A549 (cell line): ENCODE measurements at regions not wholly inside any gene's neighbourhood (a gene's known extent, or its start where the extent isn't known, plus 50 kb on each side); places are given as distances from the start of the nearest gene placed in this dataset.

ENCODE experiments used
- ATAC-seq, 2 experiments: fragments of 200-7000 bp in 1 of 2; fragments of >200 bp in 1 of 2; cut with Nextera tagmentation in 1 of 2; cut with Tn5 transposase in 1 of 2; 3 replicates each; pipeline versions ENCODE4 v1.8.0 to v1.9.1; 2018 to 2020; ENCODE audit warnings: mild to moderate bottlenecking in 1 of 2, moderate library complexity in 1 of 2
- CTCF ChIA-PET: fragments of 300-600 bp; sonication (Branson Sonifier 250); formaldehyde crosslinking; extraction: SDS; loops from one replicate; lab custom pipeline; 2021; ENCODE audit warnings: antibody characterized with exemption, inconsistent platforms; lab: Yijun Ruan, JAX
- POLR2A ChIA-PET: fragments of 350-600 bp; formaldehyde crosslinking; extraction: SDS; loops from one replicate; lab custom pipeline; 2021; ENCODE audit warnings: antibody characterized with exemption, inconsistent platforms; lab: Yijun Ruan, JAX
- DNase-seq, 2 experiments: peaks; one replicate each; pipeline versions ENCODE4 v3.0.0 to v3.0.0-alpha.2; 2011 to 2016; ENCODE audit warnings: low read depth in 1 of 2, low spot score in 1 of 2
- FAIRE-seq: peaks from 2 replicates; lab custom pipeline; 2011; peaks lifted over from hg19 to GRCh38; lab: Jason Lieb, UNC
- H3K27ac ChIP-seq, 2 experiments: fragments of >200 bp; sonication (Bioruptor Twin); formaldehyde crosslinking; 3 replicates each; pipeline ENCODE4 v1.5.1; 2016 to 2017
- H3K4me1 ChIP-seq: fragments of >200 bp; sonication (Bioruptor Twin); formaldehyde crosslinking; 3 replicates; pipeline ENCODE4 v1.6.1; 2016
- H3K4me2 ChIP-seq: fragments of >200 bp; sonication (Bioruptor Twin); formaldehyde crosslinking; 3 replicates; pipeline ENCODE4 v1.6.1; 2016
- H3K4me3 ChIP-seq: fragments of >200 bp; sonication (Bioruptor Twin); formaldehyde crosslinking; 3 replicates; pipeline ENCODE4 v1.5.1; 2016
- H3K9me3 ChIP-seq: fragments of >200 bp; sonication (Bioruptor Twin); formaldehyde crosslinking; 3 replicates; pipeline ENCODE4 v1.6.1; 2016
- CBX2 ChIP-seq: fragments of 200-600 bp; sonication (generic); IDR thresholded peaks from 2 replicates; pipeline ENCODE4 v1.6.1; 2016; ENCODE audit warnings: low read depth, mild to moderate bottlenecking, borderline replicate concordance
- EHF ChIP-seq: fragments of 250-450 bp; sonication (Bioruptor Pico); IDR thresholded peaks from 2 replicates; pipeline ENCODE4 v1.5.0; 2020; ENCODE audit warnings: mild to moderate bottlenecking
- EHMT2 ChIP-seq: fragments of 200-600 bp; sonication (generic); IDR thresholded peaks from 2 replicates; pipeline ENCODE4 v1.6.1; 2016; ENCODE audit warnings: antibody characterized with exemption, low read depth, mild to moderate bottlenecking, moderate library complexity
- HEYL ChIP-seq: fragments of 250-450 bp; sonication (Bioruptor Pico); IDR thresholded peaks from 2 replicates; pipeline ENCODE4 v1.8.0; 2021; ENCODE audit warnings: mild to moderate bottlenecking, moderate library complexity
- HOXB13 ChIP-seq: fragments of 250-450 bp; sonication (Bioruptor Pico); IDR thresholded peaks from 2 replicates; pipeline ENCODE4 v1.5.0; 2020; ENCODE audit warnings: low read depth, mild to moderate bottlenecking, moderate library complexity
- HOXB5 ChIP-seq: fragments of 250-450 bp; sonication (Bioruptor Pico); IDR thresholded peaks from 2 replicates; pipeline ENCODE4 v1.5.0; 2020; ENCODE audit warnings: mild to moderate bottlenecking, moderate library complexity
- KDM1A ChIP-seq: fragments of 200-600 bp; sonication (generic); IDR thresholded peaks from 2 replicates; pipeline ENCODE4 v1.6.1; 2016; ENCODE audit warnings: low read depth, mild to moderate bottlenecking
- MAZ ChIP-seq: fragments of 150-350 bp; IDR thresholded peaks from 2 replicates; pipeline ENCODE4 v1.6.1; 2014; ENCODE audit warnings: antibody characterized with exemption, low read depth, low read length, borderline replicate concordance
- PHF8 ChIP-seq: fragments of 200-600 bp; sonication (generic); IDR thresholded peaks from 2 replicates; pipeline ENCODE4 v1.6.1; 2016; ENCODE audit warnings: low read depth, mild to moderate bottlenecking, antibody characterized with exemption, moderate library complexity, borderline replicate concordance
- RAD21 ChIP-seq, 2 experiments: fragments of >200 bp in 1 of 2; sonication (Bioruptor Twin) in 1 of 2; formaldehyde crosslinking in 1 of 2; IDR thresholded peaks in 1 of 2; conservative IDR thresholded peaks in 1 of 2; 2 replicates in 1 of 2; 3 replicates in 1 of 2; pipeline ENCODE4 v1.6.1; 2012 to 2018; ENCODE audit warnings: inconsistent platforms in 1 of 2
- RARB ChIP-seq: fragments of 250-450 bp; sonication (Bioruptor Pico); IDR thresholded peaks from 2 replicates; pipeline ENCODE4 v1.8.0; 2021; ENCODE audit warnings: mild to moderate bottlenecking, moderate library complexity
- RCOR1 ChIP-seq: fragments of 150-350 bp; IDR thresholded peaks from 2 replicates; pipeline ENCODE4 v1.6.1; 2014; ENCODE audit warnings: antibody characterized with exemption, low read length, low read depth
- RNF2 ChIP-seq: fragments of 200-600 bp; sonication (generic); IDR thresholded peaks from 2 replicates; pipeline ENCODE4 v1.6.1; 2016; ENCODE audit warnings: low read depth, mild to moderate bottlenecking, antibody characterized with exemption, moderate library complexity, borderline replicate concordance
- SREBF2 ChIP-seq: fragments of 450-650 bp; IDR thresholded peaks from 2 replicates; pipeline ENCODE4 v1.6.1; 2014; ENCODE audit warnings: mild to moderate bottlenecking, moderate library complexity
- WGBS: methylation state at CpG from one replicate; pipeline ENCODE4 v1.1.6; 2017; ENCODE audit errors: missing lambda C conversion rate; 5-methylcytosine and 5-hydroxymethylcytosine counted together
- TF ChIP-seq, protein P1 (sequence below): fragments of 450-650 bp; IDR thresholded peaks from 2 replicates; pipeline ENCODE4 v1.6.1; 2014; ENCODE audit warnings: antibody characterized with exemption
- TF ChIP-seq, protein P2 (sequence below): fragments of >200 bp; sonication (Bioruptor Twin); formaldehyde crosslinking; IDR thresholded peaks from 3 replicates; pipeline ENCODE4 v1.5.1; 2016
- TF ChIP-seq, protein P3 (sequence below): IDR thresholded peaks from 2 replicates; pipeline ENCODE4 v1.6.1; 2012
- TF ChIP-seq, protein P4 (sequence below): IDR thresholded peaks from 2 replicates; pipeline ENCODE4 v1.6.1; 2012; ENCODE audit warnings: low read depth, borderline replicate concordance
- TF ChIP-seq, protein P5 (sequence below): fragments of 150-350 bp; IDR thresholded peaks from 2 replicates; pipeline ENCODE4 v1.6.1; 2014; ENCODE audit warnings: low read depth, mild to moderate bottlenecking, low read length
- TF ChIP-seq, protein P6 (sequence below): fragments of 200-600 bp; sonication (generic); IDR thresholded peaks from 2 replicates; pipeline ENCODE4 v1.6.1; 2016; ENCODE audit warnings: antibody characterized with exemption, mild to moderate bottlenecking, moderate library complexity
- TF ChIP-seq, protein P7 (sequence below): fragments of >200 bp; sonication (Bioruptor Twin); formaldehyde crosslinking; IDR thresholded peaks from 3 replicates; pipeline ENCODE4 v1.6.1; 2016
- TF ChIP-seq, protein P8 (sequence below): fragments of 250-450 bp; sonication (Bioruptor Pico); IDR thresholded peaks from 2 replicates; pipeline ENCODE4 v1.5.0; 2020; ENCODE audit warnings: low read depth, mild to moderate bottlenecking, moderate library complexity

DNA sequence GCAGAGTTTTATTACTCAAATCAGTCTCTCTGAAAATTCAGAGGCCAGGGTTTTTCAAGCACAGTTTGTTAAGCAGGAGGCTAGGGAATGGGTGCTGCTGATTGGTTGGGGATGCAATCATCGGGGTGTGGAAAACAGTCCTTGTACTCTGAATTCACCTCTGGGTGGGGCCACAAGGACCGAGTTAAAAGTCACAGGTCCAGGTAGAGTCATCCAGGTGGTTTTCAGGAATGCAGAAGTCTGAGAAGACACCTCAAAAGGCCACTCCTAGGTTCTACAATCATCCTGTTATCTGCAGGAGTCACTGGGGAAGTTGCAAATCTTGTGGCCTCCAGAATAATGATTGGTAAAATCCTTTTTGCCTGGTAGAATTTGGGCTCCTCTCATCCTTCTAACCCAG is 371.2 kb upstream of the SULF2 start (continued):
- TF ChIP-seq HOXB5 = no peak
- TF ChIP-seq, protein P1, sequence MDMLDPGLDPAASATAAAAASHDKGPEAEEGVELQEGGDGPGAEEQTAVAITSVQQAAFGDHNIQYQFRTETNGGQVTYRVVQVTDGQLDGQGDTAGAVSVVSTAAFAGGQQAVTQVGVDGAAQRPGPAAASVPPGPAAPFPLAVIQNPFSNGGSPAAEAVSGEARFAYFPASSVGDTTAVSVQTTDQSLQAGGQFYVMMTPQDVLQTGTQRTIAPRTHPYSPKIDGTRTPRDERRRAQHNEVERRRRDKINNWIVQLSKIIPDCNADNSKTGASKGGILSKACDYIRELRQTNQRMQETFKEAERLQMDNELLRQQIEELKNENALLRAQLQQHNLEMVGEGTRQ = no peak

DNA sequence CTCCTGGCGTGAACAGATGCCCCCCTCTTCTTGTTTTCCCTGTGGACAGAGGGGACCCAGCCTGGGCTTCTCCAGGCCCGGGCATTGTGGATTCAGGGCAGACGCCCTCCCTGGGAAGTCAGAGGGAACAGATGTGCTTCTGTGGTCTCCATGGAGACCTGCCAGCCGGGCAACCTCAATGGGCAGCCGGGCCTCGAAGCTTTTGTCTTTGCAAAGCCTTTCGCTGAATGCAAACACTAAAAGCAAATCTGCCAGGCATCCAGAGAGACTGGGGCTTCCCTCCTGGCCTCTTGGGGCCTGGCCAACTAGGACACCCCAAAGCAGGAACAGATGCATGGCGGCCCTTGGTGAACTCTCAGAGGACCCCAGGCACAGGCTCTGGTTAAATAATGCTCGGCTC is 370.0 kb upstream of the SULF2 start:
- peaks cover 20% of the 10 kb centered on the region for H3K9me3 ChIP-seq
- DNase-seq = no peak
- no peak overlapping the region for H3K4me3 ChIP-seq
- H3K4me2 ChIP-seq = no peak overlapping the region
- FAIRE-seq = no peak
- 24% methylated on average over 8 of the region's 9 CpGs for WGBS
- CTCF ChIA-PET = interaction anchor here (1.6 kb wide), 1 partner anchor 20 kb away, joined by 4 read pairs; no protein-coding TSS in a partner anchor
- no peak for ATAC-seq
- no peak for TF ChIP-seq SREBF2
- TF ChIP-seq, protein P2, sequence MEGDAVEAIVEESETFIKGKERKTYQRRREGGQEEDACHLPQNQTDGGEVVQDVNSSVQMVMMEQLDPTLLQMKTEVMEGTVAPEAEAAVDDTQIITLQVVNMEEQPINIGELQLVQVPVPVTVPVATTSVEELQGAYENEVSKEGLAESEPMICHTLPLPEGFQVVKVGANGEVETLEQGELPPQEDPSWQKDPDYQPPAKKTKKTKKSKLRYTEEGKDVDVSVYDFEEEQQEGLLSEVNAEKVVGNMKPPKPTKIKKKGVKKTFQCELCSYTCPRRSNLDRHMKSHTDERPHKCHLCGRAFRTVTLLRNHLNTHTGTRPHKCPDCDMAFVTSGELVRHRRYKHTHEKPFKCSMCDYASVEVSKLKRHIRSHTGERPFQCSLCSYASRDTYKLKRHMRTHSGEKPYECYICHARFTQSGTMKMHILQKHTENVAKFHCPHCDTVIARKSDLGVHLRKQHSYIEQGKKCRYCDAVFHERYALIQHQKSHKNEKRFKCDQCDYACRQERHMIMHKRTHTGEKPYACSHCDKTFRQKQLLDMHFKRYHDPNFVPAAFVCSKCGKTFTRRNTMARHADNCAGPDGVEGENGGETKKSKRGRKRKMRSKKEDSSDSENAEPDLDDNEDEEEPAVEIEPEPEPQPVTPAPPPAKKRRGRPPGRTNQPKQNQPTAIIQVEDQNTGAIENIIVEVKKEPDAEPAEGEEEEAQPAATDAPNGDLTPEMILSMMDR = no peak
- TF ChIP-seq CBX2 = no peak
- TF ChIP-seq EHMT2 = no peak
- no peak for TF ChIP-seq RNF2
- TF ChIP-seq HOXB5 = no peak
- TF ChIP-seq KDM1A = no peak
- no peak for TF ChIP-seq HOXB13 (CRISPR knock-in tag)
- TF ChIP-seq RAD21 (conservative IDR thresholded peaks at IDR 0.05 in 1 of 2, IDR thresholded peaks at IDR 0.05 in 1 of 2) = no peak
- TF ChIP-seq, protein P3, sequence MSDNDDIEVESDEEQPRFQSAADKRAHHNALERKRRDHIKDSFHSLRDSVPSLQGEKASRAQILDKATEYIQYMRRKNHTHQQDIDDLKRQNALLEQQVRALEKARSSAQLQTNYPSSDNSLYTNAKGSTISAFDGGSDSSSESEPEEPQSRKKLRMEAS = no peak
- TF ChIP-seq MAZ = no peak
- no peak for TF ChIP-seq HEYL
- TF ChIP-seq EHF (CRISPR knock-in tag) = no peak
- POLR2A ChIA-PET = no interaction called here
- no peaks in the 10 kb centered on the region for H3K4me1 ChIP-seq
- H3K27ac ChIP-seq = no peak overlapping the region

DNA sequence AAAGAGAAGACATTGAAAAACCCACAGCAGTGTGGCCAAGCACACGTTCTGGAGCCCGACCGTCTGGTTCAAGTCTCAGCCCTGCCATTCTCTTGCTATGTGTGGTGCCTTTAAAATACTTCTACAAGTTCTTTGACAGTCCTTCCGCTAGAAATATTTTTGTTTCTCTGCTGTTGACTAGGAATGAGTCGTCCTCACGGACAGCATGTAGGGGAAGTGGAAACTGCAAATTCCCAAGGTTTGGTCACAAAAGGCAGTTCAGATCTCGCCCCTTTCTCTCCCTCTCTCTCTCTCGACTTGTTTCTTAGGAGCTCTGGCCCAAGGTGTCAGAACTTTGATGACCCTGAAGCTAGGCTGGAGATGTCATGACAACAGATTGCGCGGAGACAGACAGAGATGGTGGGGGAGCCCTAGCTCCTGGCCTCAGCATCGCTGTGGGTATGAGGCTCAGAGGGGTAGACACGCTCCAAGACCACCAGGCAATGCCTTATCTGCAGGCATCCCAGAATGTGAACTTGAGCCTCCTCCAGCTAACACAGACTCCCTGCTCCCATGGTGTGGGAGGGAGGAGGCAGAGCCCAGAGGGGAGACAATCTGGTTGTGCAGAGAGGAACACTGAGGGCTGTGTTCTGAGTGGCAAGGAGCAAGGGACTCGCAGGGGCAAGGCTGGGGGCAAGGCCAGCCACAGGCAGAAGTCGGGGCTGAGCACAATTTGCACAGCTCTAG is 368.9 kb upstream of the SULF2 start:
- ATAC-seq (no peak), DNase-seq (no peak), FAIRE-seq (no peak)
- H3K4me2 ChIP-seq = no peak overlapping the region
- no peaks in the 10 kb centered on the region for H3K4me1 ChIP-seq
- ChIA-PET POLR2A (no interaction called here), CTCF (interaction anchor here (1.0 to 1.6 kb wide), 3 partner anchors 19 to 477 kb away, joined by 3 to 4 read pairs (median 4); no protein-coding TSS in a partner anchor)
- H3K4me3 ChIP-seq = no peak overlapping the region
- 4% methylated on average over 11 of the region's 14 CpGs for WGBS
- H3K27ac ChIP-seq = no peak overlapping the region
- peaks cover 20% of the 10 kb centered on the region for H3K9me3 ChIP-seq
- TF ChIP-seq, protein P4, sequence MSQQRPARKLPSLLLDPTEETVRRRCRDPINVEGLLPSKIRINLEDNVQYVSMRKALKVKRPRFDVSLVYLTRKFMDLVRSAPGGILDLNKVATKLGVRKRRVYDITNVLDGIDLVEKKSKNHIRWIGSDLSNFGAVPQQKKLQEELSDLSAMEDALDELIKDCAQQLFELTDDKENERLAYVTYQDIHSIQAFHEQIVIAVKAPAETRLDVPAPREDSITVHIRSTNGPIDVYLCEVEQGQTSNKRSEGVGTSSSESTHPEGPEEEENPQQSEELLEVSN = no peak
- no peak for TF ChIP-seq SREBF2
- TF ChIP-seq, protein P5, sequence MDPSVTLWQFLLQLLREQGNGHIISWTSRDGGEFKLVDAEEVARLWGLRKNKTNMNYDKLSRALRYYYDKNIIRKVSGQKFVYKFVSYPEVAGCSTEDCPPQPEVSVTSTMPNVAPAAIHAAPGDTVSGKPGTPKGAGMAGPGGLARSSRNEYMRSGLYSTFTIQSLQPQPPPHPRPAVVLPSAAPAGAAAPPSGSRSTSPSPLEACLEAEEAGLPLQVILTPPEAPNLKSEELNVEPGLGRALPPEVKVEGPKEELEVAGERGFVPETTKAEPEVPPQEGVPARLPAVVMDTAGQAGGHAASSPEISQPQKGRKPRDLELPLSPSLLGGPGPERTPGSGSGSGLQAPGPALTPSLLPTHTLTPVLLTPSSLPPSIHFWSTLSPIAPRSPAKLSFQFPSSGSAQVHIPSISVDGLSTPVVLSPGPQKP = no peak
- no peak for TF ChIP-seq PHF8
- TF ChIP-seq RCOR1 = no peak
- no peak for TF ChIP-seq RARB
- TF ChIP-seq KDM1A = no peak
- TF ChIP-seq, protein P6, sequence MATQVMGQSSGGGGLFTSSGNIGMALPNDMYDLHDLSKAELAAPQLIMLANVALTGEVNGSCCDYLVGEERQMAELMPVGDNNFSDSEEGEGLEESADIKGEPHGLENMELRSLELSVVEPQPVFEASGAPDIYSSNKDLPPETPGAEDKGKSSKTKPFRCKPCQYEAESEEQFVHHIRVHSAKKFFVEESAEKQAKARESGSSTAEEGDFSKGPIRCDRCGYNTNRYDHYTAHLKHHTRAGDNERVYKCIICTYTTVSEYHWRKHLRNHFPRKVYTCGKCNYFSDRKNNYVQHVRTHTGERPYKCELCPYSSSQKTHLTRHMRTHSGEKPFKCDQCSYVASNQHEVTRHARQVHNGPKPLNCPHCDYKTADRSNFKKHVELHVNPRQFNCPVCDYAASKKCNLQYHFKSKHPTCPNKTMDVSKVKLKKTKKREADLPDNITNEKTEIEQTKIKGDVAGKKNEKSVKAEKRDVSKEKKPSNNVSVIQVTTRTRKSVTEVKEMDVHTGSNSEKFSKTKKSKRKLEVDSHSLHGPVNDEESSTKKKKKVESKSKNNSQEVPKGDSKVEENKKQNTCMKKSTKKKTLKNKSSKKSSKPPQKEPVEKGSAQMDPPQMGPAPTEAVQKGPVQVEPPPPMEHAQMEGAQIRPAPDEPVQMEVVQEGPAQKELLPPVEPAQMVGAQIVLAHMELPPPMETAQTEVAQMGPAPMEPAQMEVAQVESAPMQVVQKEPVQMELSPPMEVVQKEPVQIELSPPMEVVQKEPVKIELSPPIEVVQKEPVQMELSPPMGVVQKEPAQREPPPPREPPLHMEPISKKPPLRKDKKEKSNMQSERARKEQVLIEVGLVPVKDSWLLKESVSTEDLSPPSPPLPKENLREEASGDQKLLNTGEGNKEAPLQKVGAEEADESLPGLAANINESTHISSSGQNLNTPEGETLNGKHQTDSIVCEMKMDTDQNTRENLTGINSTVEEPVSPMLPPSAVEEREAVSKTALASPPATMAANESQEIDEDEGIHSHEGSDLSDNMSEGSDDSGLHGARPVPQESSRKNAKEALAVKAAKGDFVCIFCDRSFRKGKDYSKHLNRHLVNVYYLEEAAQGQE = no peak
- TF ChIP-seq RAD21 (conservative IDR thresholded peaks at IDR 0.05 in 1 of 2, IDR thresholded peaks at IDR 0.05 in 1 of 2) = no peak
- TF ChIP-seq, protein P7, sequence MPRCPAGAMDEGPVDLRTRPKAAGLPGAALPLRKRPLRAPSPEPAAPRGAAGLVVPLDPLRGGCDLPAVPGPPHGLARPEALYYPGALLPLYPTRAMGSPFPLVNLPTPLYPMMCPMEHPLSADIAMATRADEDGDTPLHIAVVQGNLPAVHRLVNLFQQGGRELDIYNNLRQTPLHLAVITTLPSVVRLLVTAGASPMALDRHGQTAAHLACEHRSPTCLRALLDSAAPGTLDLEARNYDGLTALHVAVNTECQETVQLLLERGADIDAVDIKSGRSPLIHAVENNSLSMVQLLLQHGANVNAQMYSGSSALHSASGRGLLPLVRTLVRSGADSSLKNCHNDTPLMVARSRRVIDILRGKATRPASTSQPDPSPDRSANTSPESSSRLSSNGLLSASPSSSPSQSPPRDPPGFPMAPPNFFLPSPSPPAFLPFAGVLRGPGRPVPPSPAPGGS = no peak
- TF ChIP-seq, protein P8, sequence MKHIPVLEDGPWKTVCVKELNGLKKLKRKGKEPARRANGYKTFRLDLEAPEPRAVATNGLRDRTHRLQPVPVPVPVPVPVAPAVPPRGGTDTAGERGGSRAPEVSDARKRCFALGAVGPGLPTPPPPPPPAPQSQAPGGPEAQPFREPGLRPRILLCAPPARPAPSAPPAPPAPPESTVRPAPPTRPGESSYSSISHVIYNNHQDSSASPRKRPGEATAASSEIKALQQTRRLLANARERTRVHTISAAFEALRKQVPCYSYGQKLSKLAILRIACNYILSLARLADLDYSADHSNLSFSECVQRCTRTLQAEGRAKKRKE (CRISPR knock-in tag) = no peak
- TF ChIP-seq HOXB5 = no peak
